Muscle of leg (tissue), 3 donors: ENCODE measurements at regions not wholly inside any gene's neighbourhood (a gene's known extent, or its start where the extent isn't known, plus 50 kb on each side); places are given as distances from the start of the nearest gene placed in this dataset.

Experiments used
- DNase-seq: peaks from one replicate; pipeline ENCODE4 v3.0.0; 2013
- H3K27ac ChIP-seq: one replicate; pipeline ENCODE4 v1.5.1; 2013; ENCODE audit warnings: mild to moderate bottlenecking, low read length, control low read depth
- H3K27me3 ChIP-seq: one replicate; pipeline ENCODE4 v1.6.1; 2013; ENCODE audit warnings: low read length; ENCODE audit not compliant: control insufficient read depth, insufficient read depth
- H3K36me3 ChIP-seq: one replicate; pipeline ENCODE4 v1.6.1; 2013; ENCODE audit warnings: low read length; ENCODE audit not compliant: control insufficient read depth, insufficient read depth
- H3K4me1 ChIP-seq: one replicate; pipeline ENCODE4 v1.6.1; 2013; ENCODE audit warnings: low read length; ENCODE audit not compliant: control insufficient read depth, insufficient read depth
- H3K4me3 ChIP-seq: one replicate; pipeline ENCODE4 v1.5.1; 2013; ENCODE audit warnings: low read length, control low read depth
- H3K9me3 ChIP-seq: replicated peaks from 2 replicates; pipeline ENCODE4 v1.6.1; 2013; ENCODE audit warnings: low read depth, low read length; ENCODE audit not compliant: control insufficient read depth
- WGBS: methylation state at CpG from one replicate; pipeline ENCODE4 v1.1.5; 2013; ENCODE audit warnings: missing lambda C conversion rate; ENCODE audit not compliant: insufficient coverage; 5-methylcytosine and 5-hydroxymethylcytosine counted together

DNA sequence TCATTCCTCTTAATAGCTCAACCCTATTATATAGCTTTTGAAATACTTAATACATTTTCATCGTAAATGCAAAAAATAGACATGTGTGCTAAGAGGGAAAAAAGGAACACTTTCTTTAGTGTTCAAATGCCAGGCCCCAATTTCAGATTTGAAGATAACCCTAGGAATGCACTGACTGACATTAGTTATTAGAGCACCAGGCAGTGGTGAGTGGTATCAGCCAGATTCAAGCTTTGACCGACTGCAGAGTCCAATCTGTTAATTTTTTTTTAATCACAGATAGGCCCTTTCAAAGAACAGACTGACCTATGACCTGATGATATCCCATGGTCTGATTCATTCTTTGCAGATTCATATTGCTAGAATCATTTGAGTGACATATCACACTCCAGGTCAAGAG, 874.2 kb upstream of the CHORDC1 start:
- Histone ChIP-seq H3K9me3 (no peaks in the 10 kb centered on the region), H3K4me3 (no peak overlapping the region), H3K4me1 (no peaks in the 10 kb centered on the region), H3K36me3 (no peaks in the 10 kb centered on the region), H3K27me3 (no peaks in the 10 kb centered on the region), H3K27ac (no peak overlapping the region)
- WGBS: no CpG with 5 or more reads among the region's 2 CpGs
- no peak for DNase-seq

- no peaks in the 10 kb centered on the region for H3K36me3 ChIP-seq
Measured at GRCh38 chr11:91093141-91093540, 870.3 kb upstream of the CHORDC1 start.

DNA sequence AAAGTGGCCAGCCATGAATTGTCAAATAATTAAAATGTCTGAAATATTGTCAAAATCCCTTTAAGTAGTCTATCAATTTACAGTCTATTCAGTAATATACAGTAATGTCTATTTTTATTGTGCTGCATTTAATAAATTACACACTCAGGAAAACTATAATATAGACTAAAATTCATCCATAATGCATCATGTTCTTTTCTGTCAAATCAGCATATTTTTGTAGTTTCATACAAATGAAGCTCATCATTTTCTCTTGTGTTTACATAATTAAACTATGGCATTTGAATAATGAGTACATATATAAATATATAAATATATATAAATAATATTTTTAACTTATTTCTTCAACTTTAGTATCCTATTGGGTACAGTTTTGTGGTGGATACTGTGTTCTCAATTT, 868.7 kb upstream of the CHORDC1 start:
- Histone ChIP-seq H3K4me1 (no peaks in the 10 kb centered on the region), H3K27me3 (no peaks in the 10 kb centered on the region)
- DNase-seq: no peak

More at GRCh38 chr11:91093141-91093540, 870.3 kb upstream of the CHORDC1 start:
- no peak overlapping the region for H3K4me3 ChIP-seq
- H3K4me1 ChIP-seq: no peaks in the 10 kb centered on the region
- H3K27me3 ChIP-seq: no peaks in the 10 kb centered on the region
- H3K9me3 ChIP-seq: no peaks in the 10 kb centered on the region
- H3K27ac ChIP-seq: no peak overlapping the region
- DNase-seq: no peak

DNA sequence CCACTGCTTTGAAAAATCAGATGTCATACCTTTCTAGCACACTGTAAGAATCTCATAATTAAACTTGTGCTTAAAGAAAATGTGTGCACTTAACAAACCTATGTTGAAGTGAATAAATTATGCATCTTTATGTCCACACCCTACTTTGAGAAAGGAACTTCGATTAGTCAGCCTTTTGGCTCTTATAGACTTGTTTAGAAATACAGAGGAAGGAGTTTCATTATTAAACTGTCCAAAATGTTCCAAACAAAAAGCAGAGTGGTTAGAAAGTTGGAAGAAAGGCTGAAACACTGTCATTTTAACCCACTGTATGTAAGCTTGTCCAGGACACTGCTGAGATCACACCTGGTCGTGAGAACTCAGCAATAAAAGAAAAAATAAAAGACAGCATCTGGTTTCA, 863.2 kb upstream of the CHORDC1 start:
- Histone ChIP-seq H3K9me3 (peaks cover 2% of the 10 kb centered on the region), H3K27me3 (peaks cover 2% of the 10 kb centered on the region), H3K36me3 (no peaks in the 10 kb centered on the region), H3K4me1 (peaks cover 3% of the 10 kb centered on the region), H3K4me3 (no peak overlapping the region), H3K27ac (no peak overlapping the region)
- WGBS: no CpG with 5 or more reads among the region's 2 CpGs
- peak; percentile 68 for DNase-seq

More for the DNA sequence above, 868.7 kb upstream of the CHORDC1 start:
- no peak overlapping the region for H3K4me3 ChIP-seq
- H3K27ac ChIP-seq: no peak overlapping the region
- H3K9me3 ChIP-seq: no peaks in the 10 kb centered on the region
- no peaks in the 10 kb centered on the region for H3K36me3 ChIP-seq

- Histone ChIP-seq H3K4me3 (no peak overlapping the region), H3K27ac (no peak overlapping the region), H3K4me1 (peaks cover 6% of the 10 kb centered on the region), H3K9me3 (peaks cover 2% of the 10 kb centered on the region), H3K27me3 (peaks cover 2% of the 10 kb centered on the region), H3K36me3 (no peaks in the 10 kb centered on the region)
- WGBS: no CpG with 5 or more reads among the region's 1 CpG
- DNase-seq: peak; percentile 74
Measured at GRCh38 chr11:91082255-91082654, 859.4 kb upstream of the CHORDC1 start.

DNA sequence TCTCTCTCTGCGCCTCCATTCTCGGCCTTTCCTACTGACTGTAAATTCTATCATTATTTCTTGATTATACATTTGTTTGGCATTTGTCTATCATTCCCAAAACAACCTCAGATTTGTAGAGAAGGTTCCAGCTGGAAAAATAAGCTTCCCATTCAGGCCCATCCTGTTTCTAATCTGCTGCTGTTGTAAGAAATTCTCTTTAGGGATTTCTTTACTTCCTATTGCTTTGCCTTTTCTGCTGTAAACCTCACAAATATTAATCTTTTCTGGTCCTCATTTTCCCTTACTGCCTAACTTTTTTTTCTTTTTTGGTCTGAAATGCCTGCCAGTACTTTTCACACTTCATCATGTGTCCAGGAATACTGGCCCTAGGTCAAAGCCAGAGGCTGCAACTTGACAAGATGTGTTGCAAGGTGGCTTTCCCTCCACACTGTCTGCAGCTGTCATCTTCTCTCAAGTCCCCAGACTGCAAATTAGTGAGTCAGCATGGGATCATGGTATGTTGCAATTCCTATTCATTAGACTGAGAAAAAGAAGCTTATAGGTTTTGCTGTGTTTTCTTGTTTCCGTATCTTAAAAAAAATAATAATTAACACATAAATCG, 858.7 kb upstream of the CHORDC1 start:
- H3K4me3 ChIP-seq: no peak overlapping the region
- H3K9me3 ChIP-seq: peaks cover 3% of the 10 kb centered on the region
- H3K4me1 ChIP-seq: peaks cover 6% of the 10 kb centered on the region
- WGBS: no CpG with 5 or more reads among the region's 4 CpGs
- no peaks in the 10 kb centered on the region for H3K36me3 ChIP-seq
- H3K27me3 ChIP-seq: peaks cover 2% of the 10 kb centered on the region
- DNase-seq: peak; percentile 98
- H3K27ac ChIP-seq: peak overlapping the region; percentile 60

DNA sequence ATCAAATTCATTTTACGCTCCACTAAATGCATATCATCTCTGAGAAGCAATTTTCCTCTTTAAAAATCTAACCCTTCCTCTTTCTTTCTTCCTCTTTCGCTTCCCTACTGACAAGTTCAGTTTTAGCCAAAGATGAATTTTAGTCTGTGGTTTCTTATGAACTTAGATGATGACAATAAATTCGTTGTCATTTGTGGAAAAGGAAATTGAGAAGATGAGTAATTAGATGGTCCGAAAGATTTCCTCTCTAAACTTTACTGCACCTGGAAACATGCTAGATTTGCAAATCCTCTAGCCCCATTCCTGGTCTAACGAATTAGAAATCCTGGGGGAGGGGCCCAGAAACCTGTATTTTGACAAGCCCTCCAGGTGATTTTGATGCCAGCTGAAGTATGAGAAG, 855.4 kb upstream of the CHORDC1 start:
- DNase-seq: no peak
- Histone ChIP-seq H3K9me3 (peaks cover 4% of the 10 kb centered on the region), H3K36me3 (no peaks in the 10 kb centered on the region), H3K27ac (no peak overlapping the region), H3K4me1 (peaks cover 6% of the 10 kb centered on the region), H3K4me3 (no peak overlapping the region), H3K27me3 (no peaks in the 10 kb centered on the region)
- no CpG with 5 or more reads among the region's 5 CpGs for WGBS

DNA sequence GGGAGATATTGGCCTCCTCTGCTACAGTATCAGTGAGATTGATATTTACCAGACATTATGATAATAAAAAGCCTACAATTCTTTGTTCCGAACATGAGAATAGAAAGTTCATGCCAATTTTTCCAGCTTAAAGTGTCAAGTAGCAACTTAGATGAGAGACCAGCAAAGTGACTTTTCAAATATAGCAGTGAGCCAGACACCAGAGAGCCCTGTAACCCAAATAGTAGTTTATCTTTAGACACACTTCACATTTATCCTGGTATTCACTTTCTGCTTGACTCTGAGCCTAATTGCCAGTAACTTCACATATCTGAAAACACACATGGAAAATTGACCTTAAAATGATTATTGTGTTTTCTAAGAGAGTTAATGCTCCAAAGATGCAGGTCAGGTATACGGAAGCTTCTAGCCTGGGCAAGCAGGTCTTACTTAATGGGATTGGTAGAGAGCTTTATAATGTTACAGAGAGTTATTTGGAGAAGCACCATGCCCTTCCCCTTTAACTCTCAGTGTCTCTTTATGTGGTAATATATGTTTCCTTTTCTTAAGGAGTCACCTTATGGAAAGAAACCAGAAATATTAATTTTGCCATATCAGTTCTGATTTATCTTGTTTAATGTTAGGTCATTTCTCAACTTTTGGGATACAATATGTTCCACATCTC, 852.3 kb upstream of the CHORDC1 start:
- no peak overlapping the region for H3K4me3 ChIP-seq
- H3K27me3 ChIP-seq: no peaks in the 10 kb centered on the region
- DNase-seq: no peak
- H3K9me3 ChIP-seq: peaks cover 2% of the 10 kb centered on the region
- H3K27ac ChIP-seq: no peak overlapping the region
- no peaks in the 10 kb centered on the region for H3K36me3 ChIP-seq
- H3K4me1 ChIP-seq: no peaks in the 10 kb centered on the region
- 0% methylated on average over 1 of the region's 2 CpGs for WGBS

DNA sequence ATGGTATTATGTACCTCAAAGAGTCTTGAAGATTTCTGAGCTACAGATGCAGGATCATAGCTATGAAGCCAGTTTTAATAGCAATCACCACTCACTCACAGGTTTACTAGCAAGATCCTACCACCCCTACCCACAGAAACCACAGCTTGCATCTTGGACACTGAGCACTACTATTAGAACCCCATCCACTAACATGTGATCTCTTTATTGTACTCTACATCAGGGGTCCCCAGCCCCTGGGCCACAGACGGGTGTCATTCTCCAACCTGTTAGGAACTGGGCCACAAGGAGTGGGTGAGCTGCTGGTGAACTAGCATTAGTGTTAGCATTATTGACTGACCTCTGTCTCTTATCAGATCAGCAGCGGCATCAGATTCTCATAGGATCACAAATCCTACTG, 844.8 kb upstream of the CHORDC1 start:
- Histone ChIP-seq H3K4me1 (no peaks in the 10 kb centered on the region), H3K9me3 (no peaks in the 10 kb centered on the region), H3K27ac (no peak overlapping the region), H3K27me3 (no peaks in the 10 kb centered on the region), H3K36me3 (no peaks in the 10 kb centered on the region), H3K4me3 (no peak overlapping the region)
- DNase-seq: no peak
- WGBS: no CpG with 5 or more reads among the region's 2 CpGs

GRCh38 chr11:91066456-91067047, 843.7 kb upstream of the CHORDC1 start:
- Histone ChIP-seq H3K4me3 (no peak overlapping the region), H3K4me1 (no peaks in the 10 kb centered on the region), H3K36me3 (no peaks in the 10 kb centered on the region), H3K9me3 (no peaks in the 10 kb centered on the region), H3K27ac (no peak overlapping the region), H3K27me3 (no peaks in the 10 kb centered on the region)
- peak; percentile 34 for DNase-seq
- WGBS: no CpG with 5 or more reads among the region's 5 CpGs
